ENCODE measurements at regions not wholly inside any gene's neighbourhood (a gene's known extent, or its start where the extent isn't known, plus 50 kb on each side); places are given as distances from the start of the nearest gene placed in this dataset.

DNA sequence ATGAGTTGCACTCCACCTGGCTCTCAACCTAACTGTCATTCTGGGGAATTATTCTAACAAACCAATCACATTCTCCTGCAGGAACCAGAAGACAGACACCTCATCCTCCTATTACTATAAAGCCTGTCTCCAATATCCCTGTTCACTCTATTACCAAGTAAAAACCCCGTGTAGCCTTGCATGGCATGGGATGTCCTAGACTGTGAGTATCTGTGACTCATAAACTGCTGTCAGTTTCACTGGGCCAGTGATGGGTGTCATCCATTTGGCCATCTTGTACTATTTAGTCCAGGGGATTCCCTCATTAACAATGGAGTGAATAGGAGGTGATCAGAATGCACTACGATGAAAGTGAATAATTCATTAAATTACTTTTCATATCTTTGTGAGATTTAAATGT is 608.7 kb downstream of the DNAJB9 start:
- DNase-seq = no peak

DNA sequence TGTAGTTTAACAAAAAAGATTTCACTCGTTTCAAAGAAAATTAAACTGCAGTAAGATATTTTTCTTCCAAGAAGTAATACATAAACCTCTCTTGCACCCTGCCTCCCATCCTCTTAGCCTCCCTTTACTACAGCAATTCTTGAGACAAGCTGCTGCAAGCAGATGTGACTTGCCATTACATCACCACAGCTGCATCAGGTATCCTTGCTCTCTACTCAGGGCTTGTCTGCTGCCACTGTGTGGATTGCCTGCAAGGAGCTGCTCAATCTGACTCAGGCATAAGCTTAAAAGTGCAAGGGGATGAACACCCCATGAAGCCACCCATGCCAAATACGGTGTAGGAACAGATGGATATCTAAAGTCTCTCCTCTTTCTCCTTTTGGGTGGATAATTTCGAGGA is 609.9 kb downstream of the DNAJB9 start:
- DNase-seq = no peak

DNA sequence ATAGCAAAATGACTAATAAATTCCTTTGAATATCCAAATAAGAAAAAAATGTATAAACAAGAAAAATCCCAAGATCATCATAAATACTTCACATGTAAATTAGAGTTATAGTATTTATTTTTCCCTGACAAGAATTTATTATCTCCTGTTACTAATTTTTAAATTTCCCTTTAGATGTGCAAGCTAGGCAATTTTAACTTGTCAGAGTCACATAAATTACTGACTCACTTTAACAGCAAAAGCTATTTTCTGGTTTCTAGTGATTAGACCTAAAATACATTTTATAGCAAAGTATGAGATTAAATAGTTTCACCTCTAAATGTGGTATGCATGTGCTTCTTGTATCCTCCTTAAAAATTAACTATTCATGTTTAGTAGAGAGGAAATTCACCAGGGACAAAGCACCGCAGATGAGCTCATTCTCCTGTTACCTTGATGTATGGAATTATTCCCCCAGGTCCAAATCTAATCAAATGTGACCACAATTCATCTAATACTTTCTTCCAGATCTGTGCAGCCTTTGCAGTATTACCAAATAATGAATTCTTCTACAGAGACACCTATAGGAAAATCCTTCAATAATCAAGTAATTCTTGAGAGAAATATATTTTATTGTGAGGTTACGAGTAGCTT is 621.2 kb downstream of the DNAJB9 start:
- no peak for DNase-seq

DNA sequence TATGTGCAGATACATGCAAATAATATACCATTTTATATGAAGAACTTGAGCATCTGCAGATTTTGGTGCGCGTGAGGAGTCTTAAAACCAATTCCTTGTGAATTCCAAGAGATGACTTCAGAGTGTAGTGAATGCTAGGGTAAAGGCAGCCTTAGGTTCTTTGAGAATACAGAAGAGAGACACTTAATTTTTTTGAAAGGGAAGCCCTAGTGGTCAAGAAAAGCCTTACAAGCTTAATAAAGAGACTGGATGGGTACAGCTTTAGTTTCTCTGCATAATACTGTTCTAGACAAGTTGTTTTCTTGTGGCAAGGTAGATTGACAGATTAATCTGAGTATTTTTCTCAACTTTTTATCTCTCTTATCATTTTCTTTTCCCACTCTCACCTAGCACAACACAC is 636.5 kb downstream of the DNAJB9 start:
- no peak for DNase-seq

DNA sequence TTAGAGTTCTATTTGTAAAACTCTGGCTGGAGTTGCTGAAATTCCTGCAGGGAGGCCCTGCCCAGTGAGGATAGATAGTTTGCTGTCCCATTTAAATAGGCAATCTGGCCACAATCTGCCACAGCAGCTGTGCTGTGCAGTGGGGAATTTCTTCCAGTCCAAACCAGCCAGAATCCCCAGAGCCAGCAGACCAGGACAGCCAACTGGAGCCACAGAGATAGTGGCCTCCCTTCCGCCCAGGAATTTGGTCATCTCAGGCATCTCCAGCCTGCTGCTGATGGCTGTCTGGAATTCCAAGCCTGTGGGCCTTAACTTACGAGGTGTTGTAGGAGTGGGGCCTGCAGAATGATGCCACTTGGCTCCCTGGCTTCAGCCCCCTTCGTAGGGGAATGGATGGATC is 643.4 kb downstream of the DNAJB9 start:
- no peak for DNase-seq

DNA sequence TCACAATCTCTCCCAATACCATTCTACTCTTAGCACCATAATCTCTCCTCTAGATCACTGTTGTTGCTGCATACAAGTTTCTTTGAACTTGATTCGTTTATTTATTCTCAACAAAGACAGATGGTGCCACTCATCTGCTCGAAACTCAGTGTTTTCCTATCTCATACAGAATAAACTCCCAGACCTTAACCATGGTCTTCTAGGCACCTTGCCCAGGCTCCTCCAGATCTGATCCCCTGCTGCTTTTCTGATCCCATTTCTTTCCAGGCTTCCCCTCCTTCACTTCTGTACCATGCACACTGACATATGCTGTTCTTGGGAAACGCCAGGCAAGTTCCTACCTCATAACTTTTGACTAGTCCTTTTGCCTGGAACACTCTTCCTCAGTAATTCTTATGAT is 645.7 kb downstream of the DNAJB9 start:
- DNase-seq = no peak

DNA sequence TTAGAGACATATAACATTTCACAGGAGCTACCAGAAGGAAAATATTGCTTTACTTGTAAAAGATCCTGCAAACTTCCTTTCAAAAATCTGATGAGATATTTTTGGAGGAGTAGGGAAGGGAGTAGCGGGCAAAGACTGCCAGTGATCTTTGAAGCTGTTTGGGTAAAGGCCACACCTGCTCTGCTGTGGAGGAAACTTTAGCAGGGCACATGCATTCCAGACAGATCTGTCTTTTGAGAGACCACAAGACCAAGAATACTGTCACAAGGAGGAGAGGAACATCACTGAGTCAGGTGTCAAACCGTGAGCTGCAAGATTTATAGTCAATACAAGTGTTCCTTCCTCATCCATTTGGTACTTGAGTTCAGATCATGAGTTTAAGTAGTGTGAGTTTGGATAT is 654.4 kb downstream of the DNAJB9 start:
- no peak for DNase-seq

DNA sequence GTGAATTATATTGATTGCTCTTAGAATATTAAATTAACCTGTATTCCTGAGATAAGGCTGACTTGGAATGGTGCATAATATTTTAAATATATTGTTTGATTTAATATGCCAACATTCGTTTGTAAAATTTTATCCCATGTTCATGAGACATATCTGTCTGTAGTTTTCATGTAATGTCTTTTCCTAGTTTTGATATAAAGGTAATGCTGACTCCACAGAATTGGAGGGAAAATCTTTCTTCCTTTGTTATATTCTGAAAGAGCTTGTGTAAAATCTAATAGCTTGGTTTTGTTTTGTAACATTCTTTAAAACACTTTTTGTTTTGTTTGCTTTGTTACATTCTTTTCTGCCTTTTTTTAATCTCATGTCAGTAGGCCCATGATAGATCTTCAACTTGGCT is 657.0 kb downstream of the DNAJB9 start:
- DNase-seq = no peak

DNA sequence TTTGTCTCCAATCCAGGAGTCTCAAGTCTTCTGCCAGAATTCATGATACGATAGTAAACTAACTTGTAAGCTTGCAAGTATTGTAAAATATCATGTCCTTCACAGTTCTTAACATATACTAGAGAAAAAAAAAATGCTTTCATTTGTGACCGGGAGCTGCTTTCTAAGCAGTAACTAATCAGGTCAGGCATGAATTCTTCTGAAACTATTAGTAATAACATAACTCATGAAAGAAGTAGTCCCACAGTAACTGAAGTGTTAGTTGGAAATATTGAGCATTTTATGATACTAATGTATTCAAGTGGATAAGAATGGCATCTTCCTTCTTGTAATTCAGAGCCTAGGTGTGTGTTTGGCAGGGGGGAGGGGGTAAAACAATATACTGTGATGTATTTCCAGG is 665.6 kb downstream of the DNAJB9 start:
- no peak for DNase-seq

DNA sequence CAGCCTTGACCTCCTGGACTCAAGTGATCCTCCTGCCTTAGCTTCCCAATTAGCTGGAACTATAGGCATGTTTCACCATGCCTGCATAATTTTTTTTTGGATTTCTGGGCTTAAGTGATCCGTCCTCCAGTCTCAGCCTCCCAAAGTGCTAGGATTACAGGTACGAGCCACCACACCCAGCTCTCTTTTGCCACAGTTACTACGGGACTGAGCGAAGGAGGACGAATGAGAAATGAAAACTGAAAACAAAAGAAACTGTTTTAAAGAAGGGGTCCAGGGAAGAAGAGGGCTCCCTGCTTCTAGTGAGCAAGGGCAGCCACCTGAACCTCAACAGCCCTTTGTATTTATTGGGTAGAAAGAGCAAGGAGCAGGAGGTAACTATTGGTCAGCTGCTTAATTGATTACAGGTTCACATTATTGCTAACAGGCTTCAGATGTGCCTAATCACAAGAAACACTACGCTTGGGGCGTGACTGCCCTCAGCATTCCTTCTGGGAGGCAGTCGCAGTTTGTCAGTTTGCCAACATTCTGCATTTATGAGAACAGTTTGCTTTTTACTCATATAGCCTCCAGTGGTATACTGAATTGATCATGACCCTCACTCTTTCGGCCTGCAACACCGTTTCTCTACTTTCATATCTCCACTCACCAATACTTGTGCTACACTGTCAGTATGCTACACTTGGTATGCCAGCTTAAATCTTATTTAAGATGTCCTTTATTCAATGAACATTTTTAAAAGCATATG is 676.8 kb downstream of the DNAJB9 start:
- DNase-seq = no peak

DNA sequence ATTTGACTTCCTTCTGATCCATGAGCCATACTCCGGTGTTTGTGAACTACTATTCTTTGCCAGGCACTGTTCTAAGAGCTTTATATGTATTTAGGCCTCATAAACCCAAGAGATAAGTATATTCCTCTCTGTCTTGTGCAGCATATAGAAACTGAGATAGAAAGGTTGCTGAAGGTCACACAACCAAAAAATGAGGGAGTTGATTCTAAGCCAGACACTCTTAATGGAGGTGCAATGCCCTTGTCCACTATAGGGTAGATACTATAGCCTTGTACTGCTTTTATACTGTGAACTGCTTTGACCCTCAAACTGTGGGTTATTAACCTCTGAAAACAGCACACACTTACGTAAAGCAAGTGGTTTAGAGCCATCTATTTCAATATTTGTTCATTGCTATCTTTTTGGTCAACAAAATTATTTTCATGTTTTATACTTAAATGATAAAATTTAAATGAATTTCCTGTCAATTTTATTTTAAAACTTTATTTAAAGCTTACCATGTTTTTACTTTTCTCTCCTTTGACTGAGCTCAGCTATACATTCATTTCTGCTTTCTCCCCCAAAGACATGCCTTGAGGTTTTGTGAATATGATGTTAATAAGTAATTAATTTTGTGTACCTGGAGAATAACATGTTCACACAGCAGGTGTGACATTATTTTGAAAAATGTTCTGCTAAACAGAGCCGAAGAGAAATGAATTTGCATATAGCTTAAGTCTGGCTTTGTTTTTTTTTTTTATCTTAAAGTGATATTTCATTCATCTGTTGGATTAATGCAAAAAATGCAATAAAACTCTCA is 687.3 kb downstream of the DNAJB9 start:
- DNase-seq = no peak

DNA sequence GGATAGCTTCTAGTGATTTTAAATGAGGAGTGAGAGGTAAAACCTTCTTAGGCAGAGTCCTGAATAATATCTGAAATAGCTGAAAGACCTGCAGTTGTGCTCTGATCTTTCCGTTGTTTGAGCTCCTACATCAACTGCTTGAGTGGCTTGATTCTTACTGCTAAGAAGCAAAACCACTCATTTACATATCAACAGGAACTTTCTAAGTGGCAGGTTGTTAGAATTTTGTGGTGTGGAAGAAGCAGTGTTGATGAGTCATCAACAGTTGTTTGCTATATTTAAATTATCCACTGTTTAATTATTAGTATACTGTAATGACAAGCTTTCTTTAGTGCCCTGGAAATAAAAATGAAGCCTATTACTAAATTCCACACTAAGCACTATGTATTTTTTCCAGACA is 689.5 kb downstream of the DNAJB9 start:
- no peak for DNase-seq

DNA sequence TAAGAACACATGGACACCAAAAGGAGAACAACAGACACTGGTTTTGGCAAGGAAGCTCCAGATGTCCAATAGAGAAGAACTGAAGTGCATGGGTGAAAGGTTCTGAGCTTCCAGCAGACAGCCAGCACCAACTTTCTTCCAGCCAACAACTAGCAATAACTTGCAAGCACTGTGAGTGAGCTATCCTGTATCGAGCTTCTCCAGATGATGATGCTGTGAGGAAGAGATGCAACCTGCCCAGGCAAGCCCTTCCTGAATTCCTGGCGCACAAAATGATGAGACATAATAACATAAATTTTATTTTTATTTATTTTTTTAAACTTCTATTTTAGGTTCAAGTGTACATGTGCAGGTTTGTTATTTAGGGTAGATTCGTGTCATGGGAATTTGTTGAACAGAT is 692.1 kb downstream of the DNAJB9 start:
- no peak for DNase-seq

DNA sequence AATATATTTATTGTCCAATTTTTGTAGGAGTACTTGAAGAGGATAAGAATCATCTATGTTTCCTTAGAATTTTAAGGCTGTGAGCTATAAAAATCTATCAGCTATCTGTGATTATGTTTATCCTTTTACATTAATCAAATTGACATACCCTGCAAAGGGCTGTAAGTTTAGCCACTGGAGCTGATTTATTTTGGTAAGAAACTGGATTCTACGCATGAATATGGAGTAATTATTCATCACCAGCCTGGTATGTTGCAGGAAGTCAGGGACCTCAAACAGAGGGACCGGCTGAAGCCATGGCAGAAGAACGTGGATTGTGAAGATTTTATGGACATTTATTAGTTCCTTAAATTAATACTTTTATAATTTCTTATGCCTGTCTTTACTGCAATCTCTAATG is 696.9 kb downstream of the DNAJB9 start:
- DNase-seq = no peak

DNA sequence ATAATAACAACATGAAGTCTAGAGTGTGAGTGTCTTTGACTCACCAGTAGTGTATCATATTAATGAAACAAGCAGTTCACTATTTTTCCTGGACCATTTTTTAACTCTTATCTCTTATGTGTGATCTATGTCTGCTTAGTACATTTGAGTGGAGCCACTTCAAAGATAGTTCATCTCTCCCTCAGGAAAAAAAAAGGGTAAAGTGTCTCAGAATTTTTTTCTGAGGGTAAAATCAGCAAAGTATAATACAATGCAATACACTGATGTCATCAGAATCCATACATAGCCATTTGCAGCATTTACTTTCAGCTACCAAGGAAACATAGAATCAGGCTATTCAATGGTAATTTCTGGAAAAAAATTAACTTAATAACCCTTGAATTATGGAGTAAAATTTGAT is 706.7 kb downstream of the DNAJB9 start:
- DNase-seq = no peak

DNA sequence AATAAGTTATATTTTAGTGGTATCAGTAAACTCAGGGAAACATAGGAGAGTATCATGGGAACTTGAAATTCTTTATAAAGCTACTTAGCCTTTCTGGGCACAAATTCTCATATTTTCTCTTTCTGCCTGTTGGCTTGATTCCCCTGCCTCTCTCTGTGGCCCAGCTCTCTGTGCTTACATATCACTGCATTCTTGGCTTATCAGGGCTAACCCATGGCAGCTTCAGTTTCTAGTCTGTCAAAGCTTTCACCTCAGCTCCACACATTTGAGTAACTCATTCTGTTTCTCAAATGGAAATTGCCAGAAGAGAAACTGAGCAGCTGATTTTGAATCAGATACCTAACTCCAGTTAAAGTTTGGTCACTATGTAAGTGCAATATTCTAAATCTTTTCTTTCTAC is 713.1 kb downstream of the DNAJB9 start:
- no peak for DNase-seq

DNA sequence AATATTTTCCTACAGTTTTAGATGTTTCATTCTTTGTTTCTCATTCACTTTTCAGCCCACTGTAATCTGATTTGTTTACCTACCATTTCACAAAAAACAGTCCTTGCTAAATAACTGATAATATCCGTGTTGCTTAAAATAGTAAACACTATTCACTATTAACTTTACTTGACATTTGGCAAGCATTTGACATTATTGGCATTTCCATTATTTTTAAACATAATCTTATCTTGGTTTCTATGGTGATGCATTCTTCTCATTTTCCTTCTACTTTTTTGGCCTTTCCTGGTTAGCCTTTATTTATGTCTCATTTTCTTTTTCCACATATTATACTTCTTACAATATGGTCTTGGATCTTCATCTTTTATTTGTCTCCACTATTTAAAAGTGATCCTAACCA is 715.3 kb downstream of the DNAJB9 start:
- DNase-seq = no peak

DNA sequence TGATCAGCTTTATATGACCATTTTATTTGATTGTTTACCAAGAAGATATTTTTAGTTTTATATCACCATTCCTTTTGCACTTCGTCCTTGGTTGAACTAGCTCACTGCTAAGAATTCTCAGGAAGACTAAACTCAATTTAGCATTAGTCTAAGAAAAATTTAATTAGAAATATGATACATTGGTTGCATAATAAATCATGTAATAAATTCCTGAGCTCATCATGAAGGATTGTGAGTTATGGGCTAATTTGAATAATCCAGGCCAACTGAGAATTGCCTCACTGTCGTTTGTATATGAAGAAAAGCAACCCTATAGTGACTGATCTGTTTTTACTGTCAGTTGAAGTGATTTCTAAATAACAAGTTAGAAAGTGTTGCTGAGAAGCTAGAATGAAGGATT is 725.5 kb downstream of the DNAJB9 start:
- DNase-seq = no peak

DNA sequence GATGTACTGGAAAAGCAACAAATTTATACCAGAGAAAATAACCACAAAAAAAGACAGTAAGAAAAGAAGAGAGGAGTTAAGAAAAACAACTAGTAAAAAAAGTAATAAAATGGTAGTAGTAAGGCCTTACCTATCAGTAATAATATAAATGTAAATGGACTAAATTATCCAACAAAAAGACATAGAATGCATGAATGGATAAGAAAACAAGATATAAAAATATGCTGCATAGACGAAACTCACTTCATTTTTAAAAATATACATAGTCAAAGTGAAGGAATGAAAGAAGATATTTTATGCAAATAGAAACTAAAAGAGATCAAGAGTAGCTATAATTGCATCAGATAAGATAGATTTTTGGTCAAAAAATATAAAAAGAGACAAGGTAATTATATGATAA is 739.1 kb downstream of the DNAJB9 start:
- no peak for DNase-seq

DNA sequence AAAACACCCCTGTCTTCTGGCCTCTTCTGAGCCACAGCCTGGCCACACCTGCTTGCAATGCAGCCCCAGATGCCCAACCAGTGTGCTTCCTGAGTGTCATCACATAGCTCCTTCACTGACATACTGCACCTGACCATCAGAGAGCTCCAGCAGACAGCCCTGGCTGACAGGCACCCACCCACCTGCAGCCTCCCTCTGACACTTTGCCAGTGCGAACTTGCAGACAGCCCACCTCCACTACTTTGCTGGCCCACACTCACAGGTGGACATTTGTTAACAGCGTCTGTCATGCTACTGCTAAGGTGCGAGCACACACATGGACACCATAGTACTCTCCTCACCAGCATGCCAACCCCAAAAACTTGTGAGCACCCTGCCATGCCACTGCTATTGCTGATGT is 740.1 kb downstream of the DNAJB9 start:
- DNase-seq = no peak

DNA sequence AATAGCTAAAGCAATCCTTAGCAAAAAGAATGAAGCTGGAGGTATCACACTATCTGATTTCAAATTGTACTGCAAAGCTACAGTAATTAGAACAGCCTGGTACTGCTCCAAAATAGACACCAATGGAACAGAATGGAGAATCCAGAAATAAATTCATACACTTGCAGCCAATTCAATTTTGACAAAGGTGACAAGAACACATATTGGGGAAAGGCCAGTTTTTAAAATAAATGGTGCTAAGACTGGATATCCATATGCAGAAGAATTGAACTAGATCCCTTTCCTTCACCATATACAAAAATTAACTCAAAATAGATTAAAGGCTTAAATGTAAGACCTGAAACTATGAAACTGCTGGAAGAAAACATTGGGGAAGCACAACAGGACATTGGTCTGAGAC is 748.5 kb downstream of the DNAJB9 start:
- DNase-seq = no peak

DNA sequence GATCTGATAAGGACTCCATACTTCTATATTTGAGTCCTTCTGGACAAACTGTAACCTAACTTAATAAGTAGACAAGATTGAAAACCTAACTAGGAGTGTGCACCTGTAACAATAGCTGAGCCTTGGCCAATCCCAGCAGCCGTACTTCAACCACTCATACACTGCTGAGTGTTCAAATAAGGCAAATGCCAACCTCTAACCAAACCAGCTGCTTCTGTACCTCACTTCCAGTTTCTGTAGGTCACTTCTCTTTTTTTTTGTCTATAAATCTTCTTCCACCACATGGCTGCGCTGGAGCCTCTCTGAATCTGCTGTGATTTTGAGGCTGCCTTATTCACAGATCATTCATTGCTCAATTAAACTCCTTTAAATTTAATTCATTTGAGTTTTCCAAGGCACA is 753.2 kb downstream of the DNAJB9 start:
- no peak for DNase-seq

DNA sequence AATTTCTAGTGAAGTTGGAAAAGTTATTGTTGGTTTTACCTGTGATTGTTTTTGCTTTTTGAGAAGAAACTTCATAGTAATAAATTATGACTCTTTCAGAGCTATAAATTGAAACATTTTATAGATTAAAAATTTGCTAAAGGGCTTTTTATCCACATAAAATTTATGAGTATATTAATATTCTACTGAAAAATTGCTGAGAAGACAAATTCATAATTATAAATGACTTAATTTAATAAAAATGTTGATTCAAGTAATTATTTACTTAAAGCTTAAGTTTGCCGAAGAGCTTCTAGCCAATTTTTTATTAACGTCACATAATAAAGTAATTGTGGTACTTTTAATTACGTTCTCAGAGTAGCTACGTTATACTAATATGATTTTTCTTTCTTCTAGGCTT is 761.7 kb downstream of the DNAJB9 start:
- DNase-seq = no peak

DNA sequence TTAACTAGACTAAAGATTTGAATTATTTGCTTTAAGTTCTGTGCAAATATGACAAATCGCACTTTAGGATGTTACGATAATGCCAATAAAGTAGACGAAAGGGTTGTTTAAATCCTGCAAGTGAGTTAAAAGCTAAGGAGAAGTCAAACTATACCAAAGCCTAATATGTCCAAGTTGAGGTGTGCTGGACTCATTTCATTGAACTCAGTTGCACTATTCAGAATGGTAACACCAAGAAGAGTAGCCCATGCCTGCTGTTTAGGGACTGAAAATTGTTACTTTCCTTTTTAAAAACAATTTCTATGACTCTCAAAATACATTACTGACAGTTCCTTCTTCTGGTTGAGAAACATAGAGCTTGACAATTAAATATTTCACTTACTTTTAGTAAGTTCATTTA is 766.3 kb downstream of the DNAJB9 start:
- no peak for DNase-seq
